OCI-LY1 (cell line): ENCODE measurements at regions not wholly inside any gene's neighbourhood (a gene's known extent, or its start where the extent isn't known, plus 50 kb on each side); places are given as distances from the start of the nearest gene placed in this dataset.

Experiments used
- EZH2 ChIP-seq: fragments of 200-600 bp; sonication (generic), shearing (Covaris generic); IDR thresholded peaks from 2 replicates; pipeline ENCODE4 v1.8.0; 2017; ENCODE audit warnings: borderline replicate concordance, mixed run types, mild to moderate bottlenecking, antibody characterized with exemption, low read length, moderate library complexity, mixed read lengths
- TF ChIP-seq, protein P1 (sequence below): fragments of 200-600 bp; sonication (generic), shearing (Covaris generic); IDR thresholded peaks from 2 replicates; pipeline ENCODE4 v1.5.1; 2017; ENCODE audit warnings: mild to moderate bottlenecking, antibody characterized with exemption, low read length, moderate library complexity, mixed read lengths

DNA sequence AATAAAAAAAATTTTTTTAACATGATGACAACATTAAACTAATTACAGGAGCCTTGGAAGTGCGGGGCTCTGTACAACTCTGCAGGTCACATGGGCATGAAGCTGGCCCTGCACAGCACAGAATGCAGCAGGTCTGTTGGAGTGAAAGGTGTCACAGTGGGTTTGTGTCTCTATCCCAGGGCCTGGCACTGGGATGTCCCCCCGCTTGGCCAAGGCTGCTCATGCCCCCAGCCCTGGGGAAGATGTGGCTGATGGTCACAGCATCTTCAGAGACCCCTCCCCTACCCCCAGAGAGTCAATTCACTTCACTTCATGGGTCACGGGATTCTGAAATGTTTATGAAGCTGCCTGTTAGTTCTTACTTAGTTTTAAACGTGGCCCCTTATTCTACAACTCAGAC lies 95.9 kb upstream of the TAF1B start:
- TF ChIP-seq, protein P1, sequence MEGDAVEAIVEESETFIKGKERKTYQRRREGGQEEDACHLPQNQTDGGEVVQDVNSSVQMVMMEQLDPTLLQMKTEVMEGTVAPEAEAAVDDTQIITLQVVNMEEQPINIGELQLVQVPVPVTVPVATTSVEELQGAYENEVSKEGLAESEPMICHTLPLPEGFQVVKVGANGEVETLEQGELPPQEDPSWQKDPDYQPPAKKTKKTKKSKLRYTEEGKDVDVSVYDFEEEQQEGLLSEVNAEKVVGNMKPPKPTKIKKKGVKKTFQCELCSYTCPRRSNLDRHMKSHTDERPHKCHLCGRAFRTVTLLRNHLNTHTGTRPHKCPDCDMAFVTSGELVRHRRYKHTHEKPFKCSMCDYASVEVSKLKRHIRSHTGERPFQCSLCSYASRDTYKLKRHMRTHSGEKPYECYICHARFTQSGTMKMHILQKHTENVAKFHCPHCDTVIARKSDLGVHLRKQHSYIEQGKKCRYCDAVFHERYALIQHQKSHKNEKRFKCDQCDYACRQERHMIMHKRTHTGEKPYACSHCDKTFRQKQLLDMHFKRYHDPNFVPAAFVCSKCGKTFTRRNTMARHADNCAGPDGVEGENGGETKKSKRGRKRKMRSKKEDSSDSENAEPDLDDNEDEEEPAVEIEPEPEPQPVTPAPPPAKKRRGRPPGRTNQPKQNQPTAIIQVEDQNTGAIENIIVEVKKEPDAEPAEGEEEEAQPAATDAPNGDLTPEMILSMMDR, result no peak
- TF ChIP-seq EZH2, result no peak
